ENCODE measurements at regions not wholly inside any gene's neighbourhood (a gene's known extent, or its start where the extent isn't known, plus 50 kb on each side); places are given as distances from the start of the nearest gene placed in this dataset.

DNA sequence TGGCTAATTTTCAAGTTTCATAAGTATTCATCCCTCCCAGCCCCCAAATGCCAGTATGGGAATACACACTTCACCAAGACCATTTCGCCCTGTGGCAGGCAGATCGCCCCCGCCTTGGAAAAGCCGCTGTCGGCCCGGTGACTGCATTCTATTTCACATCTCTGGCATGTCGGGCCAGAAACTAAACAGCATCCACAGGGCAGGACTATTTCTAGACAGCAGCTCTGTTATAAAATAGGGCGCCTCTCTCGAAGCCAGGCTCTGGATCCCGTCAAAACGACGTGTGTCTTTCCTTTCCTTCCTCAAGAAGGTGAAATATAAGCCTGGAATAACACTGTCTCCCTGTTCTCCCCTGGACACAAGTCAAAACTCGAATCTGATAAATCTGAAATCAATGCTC is 56.8 kb downstream of the GSC start:
- TF ChIP-seq POLR2A (IDR thresholded peaks at IDR 0.05), result no peak
- TF ChIP-seq, protein P1, sequence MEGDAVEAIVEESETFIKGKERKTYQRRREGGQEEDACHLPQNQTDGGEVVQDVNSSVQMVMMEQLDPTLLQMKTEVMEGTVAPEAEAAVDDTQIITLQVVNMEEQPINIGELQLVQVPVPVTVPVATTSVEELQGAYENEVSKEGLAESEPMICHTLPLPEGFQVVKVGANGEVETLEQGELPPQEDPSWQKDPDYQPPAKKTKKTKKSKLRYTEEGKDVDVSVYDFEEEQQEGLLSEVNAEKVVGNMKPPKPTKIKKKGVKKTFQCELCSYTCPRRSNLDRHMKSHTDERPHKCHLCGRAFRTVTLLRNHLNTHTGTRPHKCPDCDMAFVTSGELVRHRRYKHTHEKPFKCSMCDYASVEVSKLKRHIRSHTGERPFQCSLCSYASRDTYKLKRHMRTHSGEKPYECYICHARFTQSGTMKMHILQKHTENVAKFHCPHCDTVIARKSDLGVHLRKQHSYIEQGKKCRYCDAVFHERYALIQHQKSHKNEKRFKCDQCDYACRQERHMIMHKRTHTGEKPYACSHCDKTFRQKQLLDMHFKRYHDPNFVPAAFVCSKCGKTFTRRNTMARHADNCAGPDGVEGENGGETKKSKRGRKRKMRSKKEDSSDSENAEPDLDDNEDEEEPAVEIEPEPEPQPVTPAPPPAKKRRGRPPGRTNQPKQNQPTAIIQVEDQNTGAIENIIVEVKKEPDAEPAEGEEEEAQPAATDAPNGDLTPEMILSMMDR (IDR thresholded peaks at IDR 0.05), result no peak
